GM19351 (cell line): ENCODE measurements at regions not wholly inside any gene's neighbourhood (a gene's known extent, or its start where the extent isn't known, plus 50 kb on each side); places are given as distances from the start of the nearest gene placed in this dataset.
"Not testable (repeated sequence)": the region's sequence is repeated elsewhere in the genome, so short reads cannot be mapped to it uniquely, and the experiment has no call there.

Experiments
- ATAC-seq: cut with Tn5 transposase; IDR thresholded peaks from one replicate; pipeline ENCODE4 v1.9.1; 2021; ENCODE audit warnings: mild to moderate bottlenecking, moderate library complexity; ENCODE audit not compliant: unreplicated experiment

- ATAC-seq = no peak
These were observed 1168.4 kb downstream of the GATA3 start for GRCh38 chr10:9222917-9223316.

GRCh38 chr10:9227679-9228365 lies 1173.3 kb downstream of the GATA3 start:
- no peak for ATAC-seq

DNA sequence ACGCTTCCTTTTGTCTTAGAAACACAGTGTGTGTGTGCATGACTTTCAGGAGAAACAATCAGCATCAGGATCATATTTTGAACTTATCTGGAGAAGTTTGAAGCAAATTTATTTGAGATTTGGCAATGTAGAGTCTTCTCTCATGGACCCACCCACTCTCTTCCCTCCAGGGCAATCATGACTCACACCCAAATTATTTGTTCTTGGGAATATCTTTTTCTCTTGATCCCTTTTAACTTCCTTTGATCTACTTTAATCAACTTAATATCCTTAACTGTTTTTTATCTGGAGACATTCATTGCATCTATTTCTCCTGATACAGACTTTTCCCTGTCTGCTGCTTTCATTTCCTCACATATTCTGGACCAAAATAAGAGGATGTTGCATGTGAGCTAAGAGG lies 1174.3 kb downstream of the GATA3 start:
- no peak for ATAC-seq

GRCh38 chr10:9229702-9230244 lies 1175.3 kb downstream of the GATA3 start:
- ATAC-seq = no peak

- no peak for ATAC-seq
These were observed 1176.1 kb downstream of the GATA3 start for GRCh38 chr10:9230625-9231024.

GRCh38 chr10:9234191-9234590 lies 1179.7 kb downstream of the GATA3 start:
- no peak for ATAC-seq

DNA sequence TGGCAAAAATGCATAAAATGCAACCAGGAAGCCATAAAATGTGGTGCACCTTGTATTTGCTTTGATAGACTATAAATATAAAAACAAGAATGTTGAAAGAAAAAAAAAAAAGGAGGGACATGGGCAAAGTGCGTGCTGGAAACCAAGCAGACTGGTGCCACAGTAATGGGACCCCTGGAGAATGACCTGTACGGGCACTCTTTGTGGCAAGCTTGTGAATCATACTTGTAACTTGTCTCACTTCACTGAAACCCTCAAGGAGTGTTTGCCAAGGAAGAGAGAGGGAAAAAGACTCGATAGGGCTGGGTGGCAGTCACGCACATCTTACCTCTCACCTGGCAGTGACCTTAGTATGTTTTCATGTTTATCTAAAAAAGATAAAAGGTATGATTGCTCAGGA lies 1183.6 kb downstream of the GATA3 start:
- no peak for ATAC-seq

GRCh38 chr10:9239298-9239697 lies 1184.8 kb downstream of the GATA3 start:
- no peak for ATAC-seq

DNA sequence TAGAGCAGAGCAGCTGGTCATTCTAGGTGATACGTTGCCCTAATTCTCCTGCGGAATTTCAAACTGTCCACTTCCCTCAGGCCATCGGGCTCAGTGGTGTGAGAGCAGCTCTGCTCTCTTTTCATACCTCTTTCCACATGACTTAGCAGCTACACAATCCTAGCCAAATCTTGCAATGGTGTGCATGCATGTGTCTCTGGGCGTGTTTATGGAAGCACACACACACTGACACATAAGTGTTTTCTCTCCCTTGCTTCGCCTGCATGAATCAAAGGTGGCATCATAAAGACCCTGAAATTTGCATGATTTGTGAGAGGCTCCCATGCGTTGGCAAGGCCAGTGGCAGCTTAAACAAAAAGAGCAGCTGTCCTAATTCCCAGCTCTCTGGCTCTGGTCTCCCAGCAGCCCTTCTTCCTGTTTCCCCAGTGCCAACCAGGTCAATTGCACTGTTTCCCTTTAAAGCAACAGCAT lies 1189.5 kb downstream of the GATA3 start:
- ATAC-seq = no peak

DNA sequence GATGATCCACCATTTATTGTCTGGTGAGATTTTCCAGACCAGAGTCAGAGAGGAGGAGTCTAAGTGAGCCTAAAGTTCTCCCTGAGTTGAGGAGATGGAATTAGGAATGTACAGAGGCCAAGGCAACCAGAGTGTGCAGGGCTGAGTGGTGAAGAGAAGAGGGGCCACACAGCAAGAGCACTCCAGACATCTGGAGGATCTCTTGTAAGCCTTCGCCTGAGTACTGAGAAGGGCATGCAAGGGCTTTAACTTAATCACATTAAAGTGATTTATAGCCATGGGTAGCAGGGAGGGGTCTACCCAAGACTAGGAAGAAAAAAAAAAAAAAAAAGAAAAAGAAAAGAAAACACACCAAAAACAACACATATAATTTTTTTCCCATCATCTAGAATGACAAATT lies 1190.4 kb downstream of the GATA3 start:
- no peak for ATAC-seq

DNA sequence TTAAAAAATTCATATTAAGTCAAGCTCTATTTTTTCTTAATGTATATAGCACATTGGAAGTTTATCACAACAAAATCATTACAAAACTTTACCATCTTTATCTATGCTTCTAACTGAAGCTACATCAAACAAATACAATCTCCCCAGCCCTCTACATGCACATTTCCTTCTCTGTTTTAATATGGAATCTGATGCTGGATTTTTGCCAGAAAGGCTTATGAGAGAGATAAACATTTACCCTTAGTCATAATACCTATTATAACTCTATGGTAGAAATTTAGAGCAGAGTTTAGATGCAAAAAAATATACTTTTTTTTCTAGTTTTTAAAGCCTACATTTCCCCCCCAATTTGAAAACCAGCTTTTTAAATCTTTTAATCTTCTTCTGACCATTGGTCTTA lies 1198.6 kb downstream of the GATA3 start:
- no peak for ATAC-seq

GRCh38 chr10:9254353-9254752 lies 1199.9 kb downstream of the GATA3 start:
- no peak for ATAC-seq

- no peak for ATAC-seq
These were observed 1206.2 kb downstream of the GATA3 start for GRCh38 chr10:9260690-9261089.

- no peak for ATAC-seq
These were observed 1208.3 kb downstream of the GATA3 start for GRCh38 chr10:9262770-9263169.

- ATAC-seq = no peak
These were observed 1213.7 kb downstream of the GATA3 start for GRCh38 chr10:9268176-9268575.

GRCh38 chr10:9273126-9273833 lies 1218.8 kb downstream of the GATA3 start:
- not testable (repeated sequence) for ATAC-seq

DNA sequence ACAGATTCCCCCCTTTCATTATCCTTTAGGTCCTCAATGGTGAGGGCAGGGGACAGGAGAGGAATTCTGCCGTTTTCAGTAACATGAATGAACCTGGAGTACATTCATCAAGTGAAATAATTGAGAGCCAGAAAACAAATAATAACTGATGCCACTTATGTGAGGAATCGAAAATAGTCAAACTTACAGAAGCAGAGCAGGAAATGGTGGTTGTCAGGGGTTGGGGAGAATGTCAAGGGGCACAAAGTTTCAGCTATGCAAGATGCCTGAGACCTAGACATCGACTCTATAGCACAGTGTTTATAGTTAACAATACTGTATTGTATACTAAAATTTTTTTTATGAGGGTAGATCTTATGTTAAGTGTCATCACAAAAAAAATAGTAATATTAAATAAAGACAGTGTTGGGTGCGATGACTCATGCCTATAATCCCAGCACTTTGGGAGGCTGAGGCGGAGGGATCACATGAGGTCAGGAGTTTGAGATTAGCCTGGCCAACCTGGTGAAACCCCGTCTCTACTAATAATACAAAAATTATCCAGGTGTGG lies 1219.8 kb downstream of the GATA3 start:
- no peak for ATAC-seq

GRCh38 chr10:9275861-9276260 lies 1221.4 kb downstream of the GATA3 start:
- ATAC-seq = no peak

- no peak for ATAC-seq
These were observed 1231.2 kb downstream of the GATA3 start for GRCh38 chr10:9285690-9286089.

- no peak for ATAC-seq
These were observed 1235.3 kb downstream of the GATA3 start for GRCh38 chr10:9289811-9290210.

GRCh38 chr10:9291081-9291480 lies 1236.6 kb downstream of the GATA3 start:
- ATAC-seq = no peak

DNA sequence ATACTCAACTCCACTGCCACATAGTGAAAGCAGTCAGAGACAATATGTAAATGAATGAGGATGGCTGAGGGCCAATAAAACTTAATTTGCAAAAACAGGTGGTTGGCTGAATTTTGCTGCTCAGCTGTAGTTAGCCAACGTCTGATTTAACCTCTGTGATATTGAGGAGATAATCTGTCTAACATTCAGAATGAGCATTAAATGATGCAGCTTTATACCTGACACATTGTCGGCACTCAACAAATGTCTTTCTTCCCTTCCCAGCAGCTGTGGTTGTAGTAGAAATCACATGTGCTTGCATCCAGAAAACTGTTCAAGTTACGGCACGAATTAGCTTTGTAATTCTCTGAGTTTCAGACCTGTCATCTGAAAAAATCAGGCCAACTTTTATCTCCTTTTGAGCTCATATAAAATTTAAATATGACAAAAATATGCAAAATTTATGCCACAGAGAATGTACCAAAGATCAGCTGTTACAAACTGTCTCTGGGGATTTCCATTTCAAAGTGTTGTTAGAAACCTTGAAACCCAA lies 1239.7 kb downstream of the GATA3 start:
- no peak for ATAC-seq
